IMR-90 (cell line): ENCODE measurements at regions not wholly inside any gene's neighbourhood (a gene's known extent, or its start where the extent isn't known, plus 50 kb on each side); places are given as distances from the start of the nearest gene placed in this dataset.

Experiments
- ATAC-seq: fragments of 200-7000 bp; cut with Tn5 transposase; 2 replicates; pipeline ENCODE4 v1.9.1; 2020; ENCODE audit warnings: low read depth, mild to moderate bottlenecking, moderate library complexity
- BruUV-seq: library from RNA; stranded (reverse); fragments of 400-500 nt; replicated peaks from 2 replicates; lab custom pipeline; 2021; lab: Mats Ljungman, UMichigan
- CTCF ChIA-PET: fragments of 300-600 bp; formaldehyde crosslinking; extraction: SDS; loops from one replicate; lab custom pipeline; 2021; ENCODE audit warnings: antibody characterized with exemption; lab: Yijun Ruan, JAX
- POLR2A ChIA-PET: fragments of 300-600 bp; sonication (Branson Sonifier 250); formaldehyde crosslinking; loops from one replicate; lab custom pipeline; 2022; ENCODE audit warnings: antibody characterized with exemption; ENCODE audit not compliant: unreplicated experiment; lab: Charles Lee
- DNase-seq: peaks from one replicate; pipeline ENCODE4 v3.0.0; 2013
- H2AFZ ChIP-seq: replicated peaks from 2 replicates; pipeline ENCODE3; 2013; ENCODE audit warnings: low read length, mild to moderate bottlenecking; ENCODE audit not compliant: poor library complexity
- H2AK5ac ChIP-seq: 2 replicates; pipeline ENCODE4 v1.6.1; 2013; ENCODE audit warnings: low read depth, low read length, inconsistent platforms
- H2AK9ac ChIP-seq: replicated peaks from 2 replicates; pipeline ENCODE3; 2013; ENCODE audit warnings: mild to moderate bottlenecking, low read depth, low read length, moderate library complexity; ENCODE audit not compliant: poor library complexity
- H2BK120ac ChIP-seq: 2 replicates; pipeline ENCODE4 v1.6.1; 2013; ENCODE audit warnings: low read depth, low read length, inconsistent platforms
- H2BK15ac ChIP-seq: 3 replicates; pipeline ENCODE4 v1.6.1; 2013; ENCODE audit warnings: low read depth, low read length, inconsistent platforms
- H2BK20ac ChIP-seq: 2 replicates; pipeline ENCODE4 v1.6.1; 2013; ENCODE audit warnings: low read depth, mild to moderate bottlenecking, inconsistent platforms, low read length, moderate library complexity
- H2BK5ac ChIP-seq: 2 replicates; pipeline ENCODE4 v1.6.1; 2013; ENCODE audit warnings: mild to moderate bottlenecking, low read depth, low read length, inconsistent platforms; ENCODE audit not compliant: poor library complexity, severe bottlenecking
- H3K14ac ChIP-seq: replicated peaks from 2 replicates; pipeline ENCODE4 v1.6.1; 2013; ENCODE audit warnings: low read depth, low read length, inconsistent platforms
- H3K18ac ChIP-seq: 2 replicates; pipeline ENCODE4 v1.6.1; 2013; ENCODE audit warnings: low read depth, low read length, control low read depth
- H3K23ac ChIP-seq: 2 replicates; pipeline ENCODE4 v1.6.1; 2013; ENCODE audit warnings: low read depth, low read length, inconsistent platforms
- H3K27ac ChIP-seq: 2 replicates; pipeline ENCODE4 v1.5.1; 2013; ENCODE audit warnings: mild to moderate bottlenecking, control low read depth, low read length; ENCODE audit not compliant: insufficient read depth
- H3K27me3 ChIP-seq: 2 replicates; pipeline ENCODE4 v1.6.1; 2013; ENCODE audit warnings: low read length; ENCODE audit not compliant: control insufficient read depth, insufficient read depth
- H3K36me3 ChIP-seq: 2 replicates; pipeline ENCODE4 v1.6.1; 2013; ENCODE audit warnings: low read length, mixed read lengths; ENCODE audit not compliant: control insufficient read depth, insufficient read depth
- H3K4ac ChIP-seq: 2 replicates; pipeline ENCODE4 v1.6.1; 2013; ENCODE audit warnings: low read depth, low read length, inconsistent platforms
- H3K4me1 ChIP-seq: 2 replicates; pipeline ENCODE4 v1.6.1; 2013; ENCODE audit warnings: low read length, mixed read lengths; ENCODE audit not compliant: control insufficient read depth, insufficient read depth
- H3K4me2 ChIP-seq: 2 replicates; pipeline ENCODE4 v1.6.1; 2013; ENCODE audit warnings: low read depth, mild to moderate bottlenecking, control low read depth, low read length, moderate library complexity
- H3K4me3 ChIP-seq: 2 replicates; pipeline ENCODE4 v1.5.1; 2013; ENCODE audit warnings: low read depth, mild to moderate bottlenecking, control low read depth, low read length, moderate library complexity; ENCODE audit not compliant: insufficient read depth
- H3K56ac ChIP-seq: 2 replicates; pipeline ENCODE4 v1.6.1; 2013; ENCODE audit warnings: low read length, inconsistent platforms; ENCODE audit not compliant: insufficient read depth; ENCODE audit errors: extremely low read depth
- H3K79me1 ChIP-seq, 2 experiments: 2 replicates each; pipeline ENCODE4 v1.6.1; 2013; ENCODE audit warnings: low read length in 2 of 2, inconsistent platforms in 1 of 2, low read depth in 1 of 2
- H3K9ac ChIP-seq: 2 replicates; pipeline ENCODE4 v1.6.1; 2013; ENCODE audit warnings: low read depth, low read length, control low read depth
- H3K9me1 ChIP-seq: 2 replicates; pipeline ENCODE4 v1.6.1; 2013; ENCODE audit warnings: low read length, inconsistent platforms; ENCODE audit not compliant: insufficient read depth
- H3K9me3 ChIP-seq: 2 replicates; pipeline ENCODE4 v1.6.1; 2013; ENCODE audit warnings: low read length; ENCODE audit not compliant: control insufficient read depth, insufficient read depth
- H4K20me1 ChIP-seq: 2 replicates; pipeline ENCODE4 v1.6.1; 2013; ENCODE audit warnings: low read length, inconsistent platforms; ENCODE audit not compliant: insufficient read depth
- H4K5ac ChIP-seq: 2 replicates; pipeline ENCODE4 v1.6.1; 2013; ENCODE audit warnings: mild to moderate bottlenecking, low read depth, low read length, control low read depth
- H4K8ac ChIP-seq, 2 experiments: 2 replicates each; pipeline ENCODE4 v1.6.1; 2013; ENCODE audit warnings: low read depth in 2 of 2, low read length in 2 of 2, control low read depth in 1 of 2, inconsistent platforms in 1 of 2
- H4K91ac ChIP-seq: 2 replicates; pipeline ENCODE4 v1.6.1; 2013; ENCODE audit warnings: low read depth, low read length, inconsistent platforms; ENCODE audit not compliant: insufficient read depth
- BHLHE40 ChIP-seq: fragments of 150-350 bp; IDR thresholded peaks from 2 replicates; pipeline ENCODE4 v1.6.1; 2016; ENCODE audit warnings: mild to moderate bottlenecking, low read depth, low read length
- CHD1 ChIP-seq: IDR thresholded peaks from 2 replicates; pipeline ENCODE4 v1.6.1; 2012; ENCODE audit warnings: low read depth, low read length, improper control_type of control experiment
- CTCF ChIP-seq: conservative IDR thresholded peaks from 2 replicates; pipeline ENCODE4 v1.5.1; 2012; ENCODE audit warnings: mild to moderate bottlenecking, low read depth, low read length, improper control_type of control experiment
- FOS ChIP-seq: fragments of 150-350 bp; IDR thresholded peaks from 2 replicates; pipeline ENCODE4 v1.6.1; 2016; ENCODE audit warnings: low read depth, low read length
- MAZ ChIP-seq: IDR thresholded peaks from 2 replicates; pipeline ENCODE4 v1.6.1; 2012; ENCODE audit warnings: low read depth, mild to moderate bottlenecking, low read length, improper control_type of control experiment, moderate library complexity, borderline replicate concordance
- MXI1 ChIP-seq: IDR thresholded peaks from 2 replicates; pipeline ENCODE4 v1.6.1; 2012; ENCODE audit warnings: low read depth, mild to moderate bottlenecking, low read length, moderate library complexity, borderline replicate concordance
- NFE2L2 ChIP-seq: fragments of 150-350 bp; IDR thresholded peaks from 2 replicates; pipeline ENCODE4 v1.6.1; 2016; ENCODE audit warnings: low read depth, mild to moderate bottlenecking, low read length
- RAD21 ChIP-seq: IDR thresholded peaks from 2 replicates; pipeline ENCODE4 v1.6.1; 2012; ENCODE audit warnings: low read length, improper control_type of control experiment
- RCOR1 ChIP-seq: IDR thresholded peaks from 2 replicates; pipeline ENCODE4 v1.6.1; 2012; ENCODE audit warnings: mild to moderate bottlenecking, low read length, improper control_type of control experiment; ENCODE audit not compliant: insufficient replicate concordance
- RFX5 ChIP-seq: IDR thresholded peaks from 2 replicates; pipeline ENCODE4 v1.8.0; 2012; ENCODE audit warnings: low read depth, mild to moderate bottlenecking, low read length, moderate library complexity
- SMC3 ChIP-seq: fragments of 150-350 bp; IDR thresholded peaks from 2 replicates; pipeline ENCODE4 v1.6.1; 2016; ENCODE audit warnings: low read depth, mild to moderate bottlenecking, antibody characterized with exemption, low read length, moderate library complexity
- dilution Hi-C: fragments of 300-500 bp; cut with HindIII; formaldehyde crosslinking; loops from one replicate; pipeline ENCODE4 v1.14.3; 2018; ENCODE audit warnings: low sequenced_read_pairs; ENCODE audit not compliant: unreplicated experiment
- in situ Hi-C: fragments of 300-500 bp; cut with MboI; formaldehyde crosslinking; loops from 3 replicates; pipeline ENCODE4 v1.14.3; 2019; ENCODE audit warnings: low sequenced_read_pairs, inconsistent platforms, mixed read lengths
- intact Hi-C: fragments of 100-400 bp; cut with micrococcal nuclease; formaldehyde crosslinking; loops from 2 replicates; pipeline ENCODE4 v1.10.0; 2022
- TF ChIP-seq, protein P1 (sequence below): fragments of 150-350 bp; IDR thresholded peaks from 2 replicates; pipeline ENCODE4 v1.6.1; 2016; ENCODE audit warnings: low read depth, mild to moderate bottlenecking, low read length, moderate library complexity, borderline replicate concordance
- TF ChIP-seq, protein P2 (sequence below): fragments of 150-350 bp; IDR thresholded peaks from 2 replicates; pipeline ENCODE4 v1.6.1; 2017; ENCODE audit warnings: mild to moderate bottlenecking, antibody characterized with exemption, low read length, low read depth

DNA sequence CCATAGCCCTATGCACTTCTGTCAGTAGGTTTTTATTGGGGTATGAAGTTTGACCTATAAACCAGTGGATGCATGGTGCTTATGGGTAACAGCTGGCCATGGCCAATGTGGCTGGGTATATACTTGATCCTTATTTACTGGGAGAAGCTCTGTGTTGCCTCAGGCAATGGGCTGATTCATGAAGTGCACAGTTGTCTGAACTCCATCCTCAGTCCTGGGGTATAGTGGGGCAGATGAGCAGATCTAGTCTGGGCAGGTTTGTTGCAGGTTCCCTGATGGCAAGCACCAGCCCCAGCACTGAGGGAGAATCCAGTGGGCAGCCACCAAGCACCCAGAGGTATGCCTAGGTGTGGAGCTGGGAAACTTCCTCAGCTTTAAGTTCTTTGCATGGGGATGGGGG is 274.4 kb downstream of the TDRD3 start:
- H4K91ac ChIP-seq = no peak overlapping the region
- H3K9me1 ChIP-seq = no peaks in the 10 kb centered on the region
- no peak overlapping the region for H4K8ac ChIP-seq
- no peak overlapping the region for H3K56ac ChIP-seq
- no peak overlapping the region for H2AFZ ChIP-seq
- H2BK5ac ChIP-seq = no peak overlapping the region
- TF ChIP-seq MXI1 = no peak
- TF ChIP-seq SMC3 = no peak
- TF ChIP-seq, protein P1, sequence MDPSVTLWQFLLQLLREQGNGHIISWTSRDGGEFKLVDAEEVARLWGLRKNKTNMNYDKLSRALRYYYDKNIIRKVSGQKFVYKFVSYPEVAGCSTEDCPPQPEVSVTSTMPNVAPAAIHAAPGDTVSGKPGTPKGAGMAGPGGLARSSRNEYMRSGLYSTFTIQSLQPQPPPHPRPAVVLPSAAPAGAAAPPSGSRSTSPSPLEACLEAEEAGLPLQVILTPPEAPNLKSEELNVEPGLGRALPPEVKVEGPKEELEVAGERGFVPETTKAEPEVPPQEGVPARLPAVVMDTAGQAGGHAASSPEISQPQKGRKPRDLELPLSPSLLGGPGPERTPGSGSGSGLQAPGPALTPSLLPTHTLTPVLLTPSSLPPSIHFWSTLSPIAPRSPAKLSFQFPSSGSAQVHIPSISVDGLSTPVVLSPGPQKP = no peak
- TF ChIP-seq MAZ = no peak
- no peak for TF ChIP-seq NFE2L2
- TF ChIP-seq BHLHE40 = no peak
- no peak for TF ChIP-seq CHD1
- TF ChIP-seq, protein P2, sequence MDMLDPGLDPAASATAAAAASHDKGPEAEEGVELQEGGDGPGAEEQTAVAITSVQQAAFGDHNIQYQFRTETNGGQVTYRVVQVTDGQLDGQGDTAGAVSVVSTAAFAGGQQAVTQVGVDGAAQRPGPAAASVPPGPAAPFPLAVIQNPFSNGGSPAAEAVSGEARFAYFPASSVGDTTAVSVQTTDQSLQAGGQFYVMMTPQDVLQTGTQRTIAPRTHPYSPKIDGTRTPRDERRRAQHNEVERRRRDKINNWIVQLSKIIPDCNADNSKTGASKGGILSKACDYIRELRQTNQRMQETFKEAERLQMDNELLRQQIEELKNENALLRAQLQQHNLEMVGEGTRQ = no peak
- TF ChIP-seq CTCF = no peak
- no peak for TF ChIP-seq FOS
- no peak for TF ChIP-seq RFX5
- no peak for TF ChIP-seq RCOR1
- no peak for TF ChIP-seq RAD21
- H2BK15ac ChIP-seq = no peak overlapping the region
- ChIA-PET CTCF (no interaction called here), POLR2A (no interaction called here)
- no peak overlapping the region for H3K27ac ChIP-seq
- intact Hi-C loops (no loop called here), dilution Hi-C loops (no loop called here), in situ Hi-C loops (no loop called here)
- no peak overlapping the region for H3K4me2 ChIP-seq
- no peak overlapping the region for H3K4me3 ChIP-seq
- DNase-seq (no peak), ATAC-seq (no peak)
- BruUV-seq = no TSS peak
- no peak overlapping the region for H2AK9ac ChIP-seq
- no peaks in the 10 kb centered on the region for H3K36me3 ChIP-seq
- H3K4me1 ChIP-seq = no peaks in the 10 kb centered on the region
- no peak overlapping the region for H3K18ac ChIP-seq
- H3K14ac ChIP-seq = no peak overlapping the region
- no peak overlapping the region for H4K5ac ChIP-seq
- H2AK5ac ChIP-seq = no peak overlapping the region
- H2BK120ac ChIP-seq = no peak overlapping the region
- no peaks in the 10 kb centered on the region for H3K79me1 ChIP-seq
- no peaks in the 10 kb centered on the region for H3K27me3 ChIP-seq
- no peak overlapping the region for H3K23ac ChIP-seq
- H3K9ac ChIP-seq = no peak overlapping the region
- H3K9me3 ChIP-seq = 0 out of 2 replicates have a peak, but pooled peaks cover 1% of the 10 kb centered on the region
- no peaks in the 10 kb centered on the region for H4K20me1 ChIP-seq
- H2BK20ac ChIP-seq = no peak overlapping the region
- H3K4ac ChIP-seq = no peak overlapping the region
